ENCODE measurements at regions not wholly inside any gene's neighbourhood (a gene's known extent, or its start where the extent isn't known, plus 50 kb on each side); places are given as distances from the start of the nearest gene placed in this dataset.
A peak's percentile ranks its signal among the peaks of the same experiment; 100 is the strongest.

DNA sequence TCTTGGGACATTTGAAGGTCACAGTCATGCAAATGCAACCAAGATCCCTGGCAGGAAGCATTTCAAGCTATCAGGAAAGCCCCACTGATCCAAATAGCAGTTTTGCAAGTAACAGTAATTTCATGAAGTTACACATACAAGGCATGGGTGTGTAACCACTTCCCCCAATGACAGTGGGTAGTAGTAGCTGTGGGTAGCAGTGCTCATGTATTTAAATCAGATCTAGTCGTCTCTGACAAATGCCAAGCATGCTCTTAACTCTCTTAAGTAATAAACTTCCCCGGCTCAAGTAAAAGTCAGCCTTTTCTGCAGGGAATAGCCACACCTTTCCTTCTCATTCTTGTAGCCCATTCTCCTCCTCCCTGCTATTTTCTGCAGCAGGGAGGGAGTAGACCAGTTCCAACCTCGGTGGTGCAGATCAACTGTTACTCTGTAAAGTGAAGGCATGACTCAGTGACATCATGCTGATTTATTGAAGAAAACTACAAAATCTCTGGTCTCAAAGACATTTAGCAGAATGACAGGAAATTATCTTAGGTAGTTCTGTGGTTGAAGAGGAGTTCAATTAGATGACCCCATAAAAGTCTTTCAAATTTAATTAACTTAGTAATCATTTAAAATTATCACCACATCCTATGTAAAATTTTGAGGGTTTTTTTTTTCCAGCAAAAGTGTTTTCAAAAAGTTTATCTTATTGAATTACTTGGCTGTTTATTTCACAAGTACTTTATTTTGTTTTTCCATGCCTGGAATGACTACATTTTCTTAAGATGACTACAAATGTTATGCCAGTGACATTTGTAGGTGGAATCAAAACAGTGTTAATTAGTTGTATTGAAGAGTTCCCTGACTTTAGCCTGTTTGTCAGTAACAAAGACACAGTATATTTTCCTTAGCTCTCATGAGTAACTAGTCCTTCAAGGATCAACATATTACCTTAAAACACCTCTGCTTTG is 568.3 kb downstream of the INHBA start:
- H3K27ac Mint-ChIP-seq = no peak overlapping the region
- DNase-seq (no peak), ATAC-seq (ENCODE audit: low read depth) (peak; percentile 60)
- CTCF ChIA-PET = no interaction called here
- intact Hi-C loops (cut with micrococcal nuclease) = no loop called here
- H3K4me3 Mint-ChIP-seq = no peak overlapping the region
- POLR2A ChIA-PET = no interaction called here
- no peaks in the 10 kb centered on the region for H3K9me3 Mint-ChIP-seq
- no peak for TF ChIP-seq CTCF (IDR thresholded peaks at IDR 0.05)
- H3K27me3 Mint-ChIP-seq = no peaks in the 10 kb centered on the region
- peaks cover 7% of the 10 kb centered on the region for H3K4me1 Mint-ChIP-seq
- no peaks in the 10 kb centered on the region for H3K36me3 Mint-ChIP-seq (ENCODE audit: low read depth)

GRCh38 chr7:41133690-41134299 is 569.1 kb downstream of the INHBA start:
- POLR2A ChIA-PET = no interaction called here

DNA sequence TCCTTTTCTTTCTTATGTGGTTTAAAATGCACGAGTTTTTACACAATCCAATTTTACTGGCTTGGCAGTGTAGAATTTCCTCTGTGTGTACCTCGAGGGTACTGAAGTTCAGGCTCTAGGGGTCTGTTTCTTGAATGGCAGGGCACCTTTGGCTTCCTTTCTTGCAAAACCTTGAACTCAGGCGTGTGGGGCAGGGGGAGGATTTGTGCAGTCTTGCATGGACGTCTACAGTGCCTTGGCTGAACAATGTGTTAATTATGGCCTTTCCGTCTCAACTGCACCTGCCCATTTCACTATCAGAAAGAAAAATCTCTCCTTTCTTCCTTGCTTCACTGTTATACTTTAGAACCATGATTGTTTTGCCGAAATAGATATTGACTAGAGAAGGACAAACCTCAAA is 570.9 kb downstream of the INHBA start:
- DNase-seq (no peak), ATAC-seq (ENCODE audit: low read depth) (no peak)
- Mint-ChIP-seq H3K27ac (no peak overlapping the region), H3K4me3 (no peak overlapping the region), H3K4me1 (peaks cover 7% of the 10 kb centered on the region), H3K36me3 (ENCODE audit: low read depth) (no peaks in the 10 kb centered on the region), H3K27me3 (no peaks in the 10 kb centered on the region), H3K9me3 (no peaks in the 10 kb centered on the region)
- ChIA-PET POLR2A (no interaction called here), CTCF (no interaction called here)
- intact Hi-C loops (cut with micrococcal nuclease) = no loop called here
- no peak for TF ChIP-seq CTCF (IDR thresholded peaks at IDR 0.05)

More at GRCh38 chr7:41133690-41134299, 569.1 kb downstream of the INHBA start:
- Mint-ChIP-seq H3K4me3 (no peak overlapping the region), H3K27ac (no peak overlapping the region), H3K4me1 (peaks cover 7% of the 10 kb centered on the region), H3K27me3 (no peaks in the 10 kb centered on the region), H3K36me3 (ENCODE audit: low read depth) (no peaks in the 10 kb centered on the region), H3K9me3 (no peaks in the 10 kb centered on the region)
- intact Hi-C loops (cut with micrococcal nuclease) = no loop called here
- CTCF ChIA-PET = no interaction called here
- DNase-seq = no peak
- no peak for TF ChIP-seq CTCF (IDR thresholded peaks at IDR 0.05)
- ATAC-seq (ENCODE audit: low read depth) = no peak

DNA sequence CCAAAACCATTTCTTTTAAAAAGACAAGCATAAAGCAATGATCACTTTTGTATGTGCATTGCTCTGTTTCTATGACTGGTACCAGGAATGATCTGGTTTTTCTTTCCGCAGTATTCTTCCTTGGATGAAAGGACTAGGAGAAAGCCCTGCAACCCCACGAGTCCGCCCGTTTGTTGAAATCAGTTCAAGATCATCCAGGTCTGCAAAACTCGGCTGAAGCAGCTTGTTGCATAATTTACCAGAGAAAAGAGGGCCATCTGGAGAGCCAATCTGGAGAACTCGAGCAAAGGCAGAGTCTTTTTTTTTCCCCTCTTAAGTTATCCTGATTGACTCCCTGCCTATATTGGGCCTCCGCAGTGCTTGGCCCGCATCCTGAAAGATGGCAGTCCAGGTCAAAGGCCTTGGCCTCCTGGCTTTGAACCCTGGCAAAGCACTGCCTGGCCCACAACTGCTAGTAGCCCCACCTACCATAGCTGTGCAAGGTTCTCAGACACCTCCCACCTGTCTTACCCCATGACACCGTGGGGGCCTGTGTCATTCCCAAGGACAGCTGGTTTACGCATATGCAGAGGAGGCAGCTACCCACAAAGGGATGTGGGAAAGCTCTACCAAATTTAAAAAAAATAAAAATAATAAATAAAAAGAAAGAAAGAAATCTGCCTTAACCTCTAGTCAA is 572.2 kb downstream of the INHBA start:
- Mint-ChIP-seq H3K27me3 (no peaks in the 10 kb centered on the region), H3K9me3 (no peaks in the 10 kb centered on the region), H3K27ac (no peak overlapping the region), H3K36me3 (ENCODE audit: low read depth) (no peaks in the 10 kb centered on the region), H3K4me3 (no peak overlapping the region), H3K4me1 (peaks cover 7% of the 10 kb centered on the region)
- intact Hi-C loops (cut with micrococcal nuclease) = no loop called here
- ATAC-seq (ENCODE audit: low read depth) (no peak), DNase-seq (no peak)
- CTCF ChIA-PET = no interaction called here
- TF ChIP-seq CTCF (IDR thresholded peaks at IDR 0.05) = no peak
- POLR2A ChIA-PET = no interaction called here

DNA sequence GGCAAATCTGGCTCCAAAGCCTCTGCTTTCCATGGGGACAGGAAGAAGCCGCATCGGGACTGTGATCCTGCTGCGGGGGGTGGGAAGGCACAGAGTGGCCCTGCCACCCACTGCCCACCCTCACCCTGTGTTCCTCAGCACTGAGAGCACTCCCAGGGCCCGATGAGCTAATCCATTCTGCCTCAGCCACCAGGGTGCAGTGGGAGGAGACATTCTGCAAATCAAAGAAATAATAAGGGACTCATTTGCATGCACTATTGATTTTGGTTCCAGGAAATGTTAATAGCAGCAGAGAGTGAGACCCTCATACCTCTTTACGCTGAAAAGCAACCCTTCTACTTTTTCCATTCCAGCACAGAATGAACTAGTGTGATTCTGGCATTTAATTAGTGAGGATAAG is 572.8 kb downstream of the INHBA start:
- H3K9me3 Mint-ChIP-seq = no peaks in the 10 kb centered on the region
- DNase-seq (no peak), ATAC-seq (ENCODE audit: low read depth) (no peak)
- no peak overlapping the region for H3K4me3 Mint-ChIP-seq
- CTCF ChIA-PET = no interaction called here
- H3K27ac Mint-ChIP-seq = no peak overlapping the region
- H3K4me1 Mint-ChIP-seq = peaks cover 7% of the 10 kb centered on the region
- H3K27me3 Mint-ChIP-seq = no peaks in the 10 kb centered on the region
- H3K36me3 Mint-ChIP-seq (ENCODE audit: low read depth) = no peaks in the 10 kb centered on the region
- intact Hi-C loops (cut with micrococcal nuclease) = no loop called here
- TF ChIP-seq CTCF (IDR thresholded peaks at IDR 0.05) = no peak
- POLR2A ChIA-PET = no interaction called here
